Upper lobe of left lung (tissue), 4 donors: ENCODE measurements at regions not wholly inside any gene's neighbourhood (a gene's known extent, or its start where the extent isn't known, plus 50 kb on each side); places are given as distances from the start of the nearest gene placed in this dataset.
"Not testable (repeated sequence)": the region's sequence is repeated elsewhere in the genome, so short reads cannot be mapped to it uniquely, and the experiment has no call there.

Source experiments
- CTCF ChIP-seq, 6 experiments: fragments of 450-650 bp in 4 of 6; fragments of 200-600 bp in 2 of 6; sonication (generic) in 2 of 6; IDR thresholded peaks; one replicate each; pipeline ENCODE4 v1.5.1; 2016 to 2019; ENCODE audit warnings: antibody characterized with exemption in 6 of 6
- POLR2A ChIP-seq, 4 donors: fragments of 450-650 bp; IDR thresholded peaks; one replicate each; pipeline ENCODE4 v1.5.1; 2016 to 2017; ENCODE audit warnings: antibody characterized with exemption in 4 of 4, mild to moderate bottlenecking in 2 of 4
- POLR2AphosphoS5 ChIP-seq, 2 donors: sonication (generic); formaldehyde crosslinking; IDR thresholded peaks; one replicate each; pipeline ENCODE4 v1.5.1; 2017; ENCODE audit warnings: antibody characterized with exemption in 2 of 2

GRCh38 chr5:84700545-84700944, 315.9 kb upstream of the EDIL3 start:
- not testable (repeated sequence) for TF ChIP-seq CTCF, POLR2AphosphoS5, POLR2A (IDR thresholded peaks at IDR 0.05)
